ENCODE measurements at regions not wholly inside any gene's neighbourhood (a gene's known extent, or its start where the extent isn't known, plus 50 kb on each side); places are given as distances from the start of the nearest gene placed in this dataset.

GRCh38 chr4:117811731-117812130 is 222.6 kb upstream of the NDST3 start:
- no peaks in the 10 kb centered on the region for H3K27me3 Mint-ChIP-seq
- no peak for DNase-seq (ENCODE audit: low spot score, unreplicated experiment)
- H3K4me1 Mint-ChIP-seq (ENCODE audit: low read depth), result peaks cover 11% of the 10 kb centered on the region
- H3K9me3 Mint-ChIP-seq (ENCODE audit: low read depth), result no peaks in the 10 kb centered on the region
- H3K36me3 Mint-ChIP-seq (ENCODE audit: insufficient read depth), result no peaks in the 10 kb centered on the region
- TF ChIP-seq, protein P1, sequence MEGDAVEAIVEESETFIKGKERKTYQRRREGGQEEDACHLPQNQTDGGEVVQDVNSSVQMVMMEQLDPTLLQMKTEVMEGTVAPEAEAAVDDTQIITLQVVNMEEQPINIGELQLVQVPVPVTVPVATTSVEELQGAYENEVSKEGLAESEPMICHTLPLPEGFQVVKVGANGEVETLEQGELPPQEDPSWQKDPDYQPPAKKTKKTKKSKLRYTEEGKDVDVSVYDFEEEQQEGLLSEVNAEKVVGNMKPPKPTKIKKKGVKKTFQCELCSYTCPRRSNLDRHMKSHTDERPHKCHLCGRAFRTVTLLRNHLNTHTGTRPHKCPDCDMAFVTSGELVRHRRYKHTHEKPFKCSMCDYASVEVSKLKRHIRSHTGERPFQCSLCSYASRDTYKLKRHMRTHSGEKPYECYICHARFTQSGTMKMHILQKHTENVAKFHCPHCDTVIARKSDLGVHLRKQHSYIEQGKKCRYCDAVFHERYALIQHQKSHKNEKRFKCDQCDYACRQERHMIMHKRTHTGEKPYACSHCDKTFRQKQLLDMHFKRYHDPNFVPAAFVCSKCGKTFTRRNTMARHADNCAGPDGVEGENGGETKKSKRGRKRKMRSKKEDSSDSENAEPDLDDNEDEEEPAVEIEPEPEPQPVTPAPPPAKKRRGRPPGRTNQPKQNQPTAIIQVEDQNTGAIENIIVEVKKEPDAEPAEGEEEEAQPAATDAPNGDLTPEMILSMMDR (IDR thresholded peaks at IDR 0.05; ENCODE audit: unreplicated experiment), result no peak
- H3K4me3 Mint-ChIP-seq (ENCODE audit: low read depth), result no peak overlapping the region
- H3K27ac Mint-ChIP-seq, result no peak overlapping the region

- Mint-ChIP-seq H3K4me3 (ENCODE audit: low read depth) (no peak overlapping the region), H3K36me3 (ENCODE audit: insufficient read depth) (no peaks in the 10 kb centered on the region), H3K4me1 (ENCODE audit: low read depth) (peaks cover 13% of the 10 kb centered on the region), H3K27me3 (no peaks in the 10 kb centered on the region), H3K9me3 (ENCODE audit: low read depth) (no peaks in the 10 kb centered on the region), H3K27ac (no peak overlapping the region)
- no peak for DNase-seq (ENCODE audit: low spot score, unreplicated experiment)
- TF ChIP-seq, protein P1 (IDR thresholded peaks at IDR 0.05; ENCODE audit: unreplicated experiment), result no peak
These were observed 219.7 kb upstream of the NDST3 start for GRCh38 chr4:117814277-117815246.

DNA sequence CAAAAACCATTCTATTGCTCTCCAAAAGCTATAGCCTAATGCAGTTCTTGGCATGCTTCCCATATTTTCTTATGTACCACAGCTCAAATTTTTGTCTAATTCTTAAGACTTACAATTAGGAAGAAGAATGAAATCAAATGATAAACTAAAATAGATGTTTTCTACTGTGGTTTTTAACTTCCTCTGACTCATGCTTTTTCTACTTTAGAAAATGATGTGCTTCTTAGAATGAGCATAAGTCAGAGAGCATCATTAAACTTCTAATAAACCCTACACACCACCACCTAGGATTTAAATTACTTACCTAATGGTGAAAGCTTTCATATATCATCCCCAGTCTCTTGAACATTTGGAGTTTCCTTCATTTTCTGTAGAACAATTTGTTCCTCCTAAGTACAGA is 217.0 kb upstream of the NDST3 start:
- Mint-ChIP-seq H3K27ac (no peak overlapping the region), H3K4me1 (ENCODE audit: low read depth) (peaks cover 21% of the 10 kb centered on the region), H3K4me3 (ENCODE audit: low read depth) (no peak overlapping the region), H3K9me3 (ENCODE audit: low read depth) (no peaks in the 10 kb centered on the region), H3K36me3 (ENCODE audit: insufficient read depth) (no peaks in the 10 kb centered on the region), H3K27me3 (no peaks in the 10 kb centered on the region)
- DNase-seq (ENCODE audit: low spot score, unreplicated experiment), result no peak
- TF ChIP-seq, protein P1 (IDR thresholded peaks at IDR 0.05; ENCODE audit: unreplicated experiment), result no peak

DNA sequence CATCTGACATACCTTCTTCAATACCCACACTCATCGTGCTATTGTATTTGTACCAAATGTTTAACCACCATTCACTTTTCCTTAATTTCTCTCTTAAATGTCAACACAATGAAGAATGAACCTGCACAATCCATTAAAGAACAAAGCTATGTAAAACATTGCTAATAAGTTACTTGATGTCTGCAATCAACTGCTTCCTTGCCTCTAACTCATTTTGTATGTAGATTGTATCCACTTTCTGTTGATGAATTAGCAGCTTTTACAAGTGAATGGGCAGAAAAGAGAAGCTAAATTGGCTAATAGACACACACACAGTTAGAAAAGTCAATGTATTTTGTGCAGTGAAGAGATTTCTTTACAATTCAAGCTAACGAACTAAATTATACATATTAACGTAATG is 212.5 kb upstream of the NDST3 start:
- Mint-ChIP-seq H3K4me1 (ENCODE audit: low read depth) (peaks cover 9% of the 10 kb centered on the region), H3K4me3 (ENCODE audit: low read depth) (no peak overlapping the region)

GRCh38 chr4:117823388-117823787 is 210.9 kb upstream of the NDST3 start:
- no peaks in the 10 kb centered on the region for H3K9me3 Mint-ChIP-seq (ENCODE audit: low read depth)
- no peak overlapping the region for H3K27ac Mint-ChIP-seq
- no peak overlapping the region for H3K4me3 Mint-ChIP-seq (ENCODE audit: low read depth)
- TF ChIP-seq, protein P1 (IDR thresholded peaks at IDR 0.05; ENCODE audit: unreplicated experiment), result no peak
- no peaks in the 10 kb centered on the region for H3K27me3 Mint-ChIP-seq
- peaks cover 9% of the 10 kb centered on the region for H3K4me1 Mint-ChIP-seq (ENCODE audit: low read depth)
- no peak for DNase-seq (ENCODE audit: low spot score, unreplicated experiment)
- H3K36me3 Mint-ChIP-seq (ENCODE audit: insufficient read depth), result no peaks in the 10 kb centered on the region

More for the DNA sequence above, 212.5 kb upstream of the NDST3 start:
- Mint-ChIP-seq H3K27ac (no peak overlapping the region), H3K27me3 (no peaks in the 10 kb centered on the region), H3K36me3 (ENCODE audit: insufficient read depth) (no peaks in the 10 kb centered on the region), H3K9me3 (ENCODE audit: low read depth) (no peaks in the 10 kb centered on the region)
- DNase-seq (ENCODE audit: low spot score, unreplicated experiment), result no peak
- TF ChIP-seq, protein P1 (IDR thresholded peaks at IDR 0.05; ENCODE audit: unreplicated experiment), result no peak
